ENCODE measurements at regions not wholly inside any gene's neighbourhood (a gene's known extent, or its start where the extent isn't known, plus 50 kb on each side); places are given as distances from the start of the nearest gene placed in this dataset.

GRCh38 chr3:117297541-117297940, 588.0 kb downstream of the TUSC7 start:
- H3K4me2 ChIP-seq: no peak overlapping the region
- no peaks in the 10 kb centered on the region; the same call in 1 of the 2 replicates for H3K4me1 ChIP-seq (ENCODE audit: insufficient read depth)
- Mint-ChIP-seq H3K4me1 (no peaks in the 10 kb centered on the region), H3K9me3 (no peaks in the 10 kb centered on the region), H3K27ac (no peak overlapping the region), H3K4me3 (no peak overlapping the region), H3K36me3 (ENCODE audit: low read depth) (no peaks in the 10 kb centered on the region), H3K27me3 (ENCODE audit: insufficient read depth, low read depth, poor library complexity) (peaks cover 4% of the 10 kb centered on the region)
- H2AFZ ChIP-seq: no peak overlapping the region
- no peaks in the 10 kb centered on the region for H3F3A ChIP-seq (replicated peaks; ENCODE audit: low read depth)
- no peaks in the 10 kb centered on the region for H3K9me2 ChIP-seq (ENCODE audit: insufficient read depth)
- no peaks in the 10 kb centered on the region for H3K79me2 ChIP-seq (replicated peaks; ENCODE audit: insufficient read depth)
- no peak for DNase-seq (ENCODE audit: low spot score)
- no peak overlapping the region for H3K27ac ChIP-seq (ENCODE audit: low read depth)
- no peaks in the 10 kb centered on the region; the same call in 1 of the 2 replicates for H4K20me1 ChIP-seq (replicated peaks; ENCODE audit: insufficient read depth)
- H3K27me3 ChIP-seq (ENCODE audit: insufficient read depth): no peaks in the 10 kb centered on the region
- no peaks in the 10 kb centered on the region for H3K36me3 ChIP-seq (ENCODE audit: insufficient read depth)
- ATAC-seq: no peak
- TF ChIP-seq POLR2AphosphoS5 (IDR thresholded peaks at IDR 0.05; ENCODE audit: low read depth) (no peak), JUNB (IDR thresholded peaks at IDR 0.05; ENCODE audit: unreplicated experiment) (no peak), ETS1 (IDR thresholded peaks at IDR 0.05) (no peak), NANOG (IDR thresholded peaks at IDR 0.05; ENCODE audit: borderline replicate concordance) (no peak), CTCF (conservative IDR thresholded peaks at IDR 0.05; ENCODE audit: low read depth in 2 of 2) (no peak), EZH2 (IDR thresholded peaks at IDR 0.05; ENCODE audit: low read depth, unreplicated experiment) (no peak), EZH2phosphoT487 (IDR thresholded peaks at IDR 0.05; ENCODE audit: unreplicated experiment) (no peak), STAT1 (IDR thresholded peaks at IDR 0.05; ENCODE audit: unreplicated experiment) (no peak), ZNF462 (CRISPR knock-in tag; IDR thresholded peaks at IDR 0.05) (no peak), CREB1 (CRISPR knock-in tag; IDR thresholded peaks at IDR 0.05; ENCODE audit: low read depth) (no peak), ZNF114 (CRISPR knock-in tag; IDR thresholded peaks at IDR 0.05) (no peak), REST (IDR thresholded peaks at IDR 0.05; ENCODE audit: unreplicated experiment) (no peak), ZNF331 (CRISPR knock-in tag; IDR thresholded peaks at IDR 0.05; ENCODE audit: low read depth) (no peak)
- H3K4me3 ChIP-seq: no peak overlapping the region

Measured in GM23338 (cell line).